T-helper 17 cell (primary cell): ENCODE measurements at regions not wholly inside any gene's neighbourhood (a gene's known extent, or its start where the extent isn't known, plus 50 kb on each side); places are given as distances from the start of the nearest gene placed in this dataset.

Experiments used
- ATAC-seq: fragments of 150-1000 bp; cut with Tn5 transposase; 2 replicates; pipeline ENCODE4 v1.10.0; 2021; ENCODE audit warnings: mild to moderate bottlenecking, moderate library complexity
- DNase-seq, 3 donors: peaks; one replicate each; pipeline versions ENCODE4 v3.0.0 to v3.0.0-alpha.2; 2020 to 2021
- H3K9me3 ChIP-seq: one replicate; pipeline ENCODE4 v1.7.0; 2013; ENCODE audit warnings: low read length, mild to moderate bottlenecking; ENCODE audit not compliant: control insufficient read depth, poor library complexity, severe bottlenecking
- H3K27ac Mint-ChIP-seq: one replicate; pipeline ENCODE4 v1.8.0; 2022; ENCODE audit warnings: mild to moderate bottlenecking, moderate library complexity, mixed read lengths
- H3K27me3 Mint-ChIP-seq: one replicate; pipeline ENCODE4 v1.8.0; 2022; ENCODE audit warnings: mixed read lengths
- H3K36me3 Mint-ChIP-seq: one replicate; pipeline ENCODE4 v1.8.0; 2022; ENCODE audit warnings: low read depth, mixed read lengths
- H3K4me1 Mint-ChIP-seq: one replicate; pipeline ENCODE4 v1.8.0; 2022; ENCODE audit warnings: mild to moderate bottlenecking, mixed read lengths
- H3K4me3 Mint-ChIP-seq: one replicate; pipeline ENCODE4 v1.8.0; 2022; ENCODE audit warnings: mild to moderate bottlenecking, moderate library complexity, mixed read lengths

- no peak overlapping the region for H3K4me3 Mint-ChIP-seq
- no peaks in the 10 kb centered on the region for H3K36me3 Mint-ChIP-seq
- H3K27me3 Mint-ChIP-seq, result no peaks in the 10 kb centered on the region
- H3K9me3 ChIP-seq, result no peaks in the 10 kb centered on the region
- ATAC-seq (no peak), DNase-seq (no peak)
- no peak overlapping the region for H3K27ac Mint-ChIP-seq
- H3K4me1 Mint-ChIP-seq, result no peaks in the 10 kb centered on the region
Observed at GRCh38 chr6:30272032-30272431, 54.7 kb upstream of the TRIM39 start.

GRCh38 chr6:30267423-30267822 lies 54.2 kb upstream of the TRIM26 start:
- no peak overlapping the region for H3K4me3 Mint-ChIP-seq
- H3K4me1 Mint-ChIP-seq, result peaks cover 9% of the 10 kb centered on the region
- ATAC-seq, result no peak

GRCh38 chr6:30265594-30265993 lies 52.4 kb upstream of the TRIM26 start:
- no peak for ATAC-seq
- no peak for DNase-seq
- peaks cover 9% of the 10 kb centered on the region for H3K4me1 Mint-ChIP-seq
- H3K4me3 Mint-ChIP-seq, result no peak overlapping the region
- H3K36me3 Mint-ChIP-seq, result peaks cover 5% of the 10 kb centered on the region
- no peaks in the 10 kb centered on the region for H3K27me3 Mint-ChIP-seq
- no peak overlapping the region for H3K27ac Mint-ChIP-seq
- no peaks in the 10 kb centered on the region for H3K9me3 ChIP-seq

More at GRCh38 chr6:30267423-30267822, 54.2 kb upstream of the TRIM26 start:
- Mint-ChIP-seq H3K27me3 (no peaks in the 10 kb centered on the region), H3K36me3 (peaks cover 5% of the 10 kb centered on the region), H3K27ac (no peak overlapping the region)
- no peaks in the 10 kb centered on the region for H3K9me3 ChIP-seq
- no peak for DNase-seq

- no peaks in the 10 kb centered on the region for H3K9me3 ChIP-seq
- ATAC-seq (no peak), DNase-seq (no peak)
- peaks cover 5% of the 10 kb centered on the region for H3K36me3 Mint-ChIP-seq
- no peak overlapping the region for H3K4me3 Mint-ChIP-seq
- H3K4me1 Mint-ChIP-seq, result peaks cover 9% of the 10 kb centered on the region
- no peak overlapping the region for H3K27ac Mint-ChIP-seq
- no peaks in the 10 kb centered on the region for H3K27me3 Mint-ChIP-seq
Observed at GRCh38 chr6:30265181-30265580, 52.0 kb upstream of the TRIM26 start.

GRCh38 chr6:30264743-30265142 lies 51.5 kb upstream of the TRIM26 start:
- Mint-ChIP-seq H3K4me1 (peaks cover 10% of the 10 kb centered on the region), H3K27me3 (no peaks in the 10 kb centered on the region), H3K36me3 (peaks cover 5% of the 10 kb centered on the region), H3K27ac (no peak overlapping the region), H3K4me3 (no peak overlapping the region)
- no peaks in the 10 kb centered on the region for H3K9me3 ChIP-seq
- DNase-seq (no peak), ATAC-seq (no peak)

DNA sequence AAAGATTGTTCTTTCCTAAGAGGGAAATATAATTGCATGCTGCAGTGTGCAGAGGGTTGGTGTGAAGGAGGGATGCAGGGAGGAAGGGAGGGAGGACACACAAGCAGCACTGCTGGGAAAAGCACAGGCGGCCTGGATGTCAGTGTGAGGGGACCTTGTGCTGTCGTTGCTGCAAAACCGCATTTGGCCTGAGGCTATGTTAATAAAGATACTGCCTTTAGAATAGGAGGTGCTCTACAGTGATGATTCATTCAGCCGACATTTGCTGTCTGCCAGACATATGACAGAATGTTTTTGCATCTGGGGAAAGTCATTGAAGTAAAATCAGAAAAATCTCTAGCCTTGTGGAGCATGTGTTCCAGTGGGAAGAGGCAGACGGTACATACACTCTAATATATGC lies 50.5 kb upstream of the TRIM26 start:
- Mint-ChIP-seq H3K4me3 (no peak overlapping the region), H3K27ac (peak overlapping the region; percentile 11), H3K36me3 (peaks cover 5% of the 10 kb centered on the region), H3K27me3 (no peaks in the 10 kb centered on the region), H3K4me1 (peaks cover 13% of the 10 kb centered on the region)
- no peak for ATAC-seq
- H3K9me3 ChIP-seq, result no peaks in the 10 kb centered on the region
- no peak for DNase-seq
